ENCODE measurements at regions not wholly inside any gene's neighbourhood (a gene's known extent, or its start where the extent isn't known, plus 50 kb on each side); places are given as distances from the start of the nearest gene placed in this dataset.

- no peak for DNase-seq
- no peak overlapping the region for H3K18ac ChIP-seq (ENCODE audit: low read length)
- no peaks in the 10 kb centered on the region for H3K79me1 ChIP-seq (ENCODE audit: low read length)
- no peak overlapping the region for H3K14ac ChIP-seq (ENCODE audit: low read length)
- H2BK5ac ChIP-seq (ENCODE audit: low read depth, low read length, poor library complexity), result no peak overlapping the region
- no peak overlapping the region for H3K27ac ChIP-seq (ENCODE audit: low read depth, low read length)
- H3K9ac ChIP-seq (ENCODE audit: low read length), result no peak overlapping the region
- no peaks in the 10 kb centered on the region for H3K4me1 ChIP-seq (ENCODE audit: control insufficient read depth in 1 of 2, insufficient read depth in 2 of 2, low read length in 2 of 2)
- no peaks in the 10 kb centered on the region for H3K27me3 ChIP-seq (ENCODE audit: insufficient read depth, low read length)
- no peak overlapping the region for H4K8ac ChIP-seq (ENCODE audit: low read depth, low read length)
- H3K4me2 ChIP-seq (ENCODE audit: low read length), result no peak overlapping the region
- no peak overlapping the region for H3K4me3 ChIP-seq (ENCODE audit: low read depth, low read length)
- no peak overlapping the region for H4K91ac ChIP-seq (ENCODE audit: low read depth, low read length)
- no peak overlapping the region for H3K23ac ChIP-seq (ENCODE audit: low read length)
- no peaks in the 10 kb centered on the region for H3K9me3 ChIP-seq (ENCODE audit: insufficient read depth, low read depth, low read length)
- H2BK12ac ChIP-seq (ENCODE audit: low read length), result no peak overlapping the region
- H2BK120ac ChIP-seq (ENCODE audit: insufficient read depth, low read length, poor library complexity), result no peak overlapping the region
- no peak overlapping the region for H2AFZ ChIP-seq (ENCODE audit: insufficient read depth, low read length, poor library complexity)
- H3K36me3 ChIP-seq (ENCODE audit: control insufficient read depth in 1 of 2, insufficient read depth in 2 of 2, low read length in 2 of 2), result no peaks in the 10 kb centered on the region
- H3K79me2 ChIP-seq (ENCODE audit: control insufficient read depth, insufficient read depth, low read length, poor library complexity), result no peaks in the 10 kb centered on the region
- H4K12ac ChIP-seq (ENCODE audit: low read depth, low read length), result no peak overlapping the region
- WGBS (ENCODE audit: extremely low coverage, insufficient coverage, insufficient read length), result no CpG with 5 or more reads among the region's 3 CpGs
- H3K4ac ChIP-seq (ENCODE audit: low read depth, low read length), result no peak overlapping the region
- H2AK5ac ChIP-seq (ENCODE audit: low read length), result no peak overlapping the region
Measured at GRCh38 chr2:228263156-228263555, 81.7 kb upstream of the SPHKAP start.

- H3K27me3 ChIP-seq (ENCODE audit: insufficient read depth, low read length), result no peaks in the 10 kb centered on the region
- no peak overlapping the region for H2BK12ac ChIP-seq (ENCODE audit: low read length)
- no peak overlapping the region for H2BK5ac ChIP-seq (ENCODE audit: low read depth, low read length, poor library complexity)
- no peak overlapping the region for H3K4me2 ChIP-seq (ENCODE audit: low read length)
- no peak overlapping the region for H3K4ac ChIP-seq (ENCODE audit: low read depth, low read length)
- H3K14ac ChIP-seq (ENCODE audit: low read length), result no peak overlapping the region
- no peak for DNase-seq
- H3K79me1 ChIP-seq (ENCODE audit: low read length), result no peaks in the 10 kb centered on the region
- no peak overlapping the region for H3K23ac ChIP-seq (ENCODE audit: low read length)
- no peak overlapping the region for H4K12ac ChIP-seq (ENCODE audit: low read depth, low read length)
- H3K79me2 ChIP-seq (ENCODE audit: control insufficient read depth, insufficient read depth, low read length, poor library complexity), result no peaks in the 10 kb centered on the region
- H3K18ac ChIP-seq (ENCODE audit: low read length), result no peak overlapping the region
- H2AK5ac ChIP-seq (ENCODE audit: low read length), result no peak overlapping the region
- no peak overlapping the region for H3K4me3 ChIP-seq (ENCODE audit: low read depth, low read length)
- no peak overlapping the region for H2BK120ac ChIP-seq (ENCODE audit: insufficient read depth, low read length, poor library complexity)
- H3K27ac ChIP-seq (ENCODE audit: low read depth, low read length), result no peak overlapping the region
- H3K9me3 ChIP-seq (ENCODE audit: insufficient read depth, low read depth, low read length), result no peaks in the 10 kb centered on the region
- no peak overlapping the region for H3K9ac ChIP-seq (ENCODE audit: low read length)
- H3K36me3 ChIP-seq (ENCODE audit: control insufficient read depth in 1 of 2, insufficient read depth in 2 of 2, low read length in 2 of 2), result no peaks in the 10 kb centered on the region
- H2AFZ ChIP-seq (ENCODE audit: insufficient read depth, low read length, poor library complexity), result no peak overlapping the region
- H4K8ac ChIP-seq (ENCODE audit: low read depth, low read length), result no peak overlapping the region
- H3K4me1 ChIP-seq (ENCODE audit: control insufficient read depth in 1 of 2, insufficient read depth in 2 of 2, low read length in 2 of 2), result no peaks in the 10 kb centered on the region
- H4K91ac ChIP-seq (ENCODE audit: low read depth, low read length), result no peak overlapping the region
- WGBS (ENCODE audit: extremely low coverage, insufficient coverage, insufficient read length), result no CpG with 5 or more reads among the region's 7 CpGs
Measured at GRCh38 chr2:228261546-228261945, 80.1 kb upstream of the SPHKAP start.

DNA sequence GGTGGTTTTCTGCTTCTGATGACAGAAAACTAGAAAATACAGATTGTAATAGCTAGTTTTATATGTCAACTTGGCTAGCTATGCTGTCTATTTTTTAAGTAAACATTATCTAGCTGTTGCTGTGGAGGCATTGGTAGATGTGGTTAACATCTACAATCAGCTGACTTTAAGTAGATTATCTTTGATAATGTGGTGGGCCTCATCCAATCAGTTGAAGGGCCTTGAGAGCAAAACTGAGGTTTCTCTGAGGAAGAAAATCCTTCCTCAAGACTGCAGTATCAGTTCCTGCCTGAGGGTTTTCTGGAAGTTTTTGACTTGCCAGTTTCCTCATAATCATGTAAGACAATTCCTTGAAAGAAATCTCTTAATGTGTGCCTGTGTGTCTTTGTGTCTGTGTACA lies 75.9 kb upstream of the SPHKAP start:
- Histone ChIP-seq H4K8ac (ENCODE audit: low read depth, low read length) (no peak overlapping the region), H4K12ac (ENCODE audit: low read depth, low read length) (no peak overlapping the region), H3K4me3 (ENCODE audit: low read depth, low read length) (no peak overlapping the region), H3K4ac (ENCODE audit: low read depth, low read length) (no peak overlapping the region), H4K91ac (ENCODE audit: low read depth, low read length) (no peak overlapping the region), H3K14ac (ENCODE audit: low read length) (no peak overlapping the region), H3K23ac (ENCODE audit: low read length) (no peak overlapping the region), H3K27ac (ENCODE audit: low read depth, low read length) (no peak overlapping the region), H3K79me2 (ENCODE audit: control insufficient read depth, insufficient read depth, low read length, poor library complexity) (peaks cover 2% of the 10 kb centered on the region), H2BK5ac (ENCODE audit: low read depth, low read length, poor library complexity) (no peak overlapping the region), H2BK12ac (ENCODE audit: low read length) (no peak overlapping the region), H3K9ac (ENCODE audit: low read length) (no peak overlapping the region), H2BK120ac (ENCODE audit: insufficient read depth, low read length, poor library complexity) (no peak overlapping the region), H2AFZ (ENCODE audit: insufficient read depth, low read length, poor library complexity) (no peak overlapping the region), H3K36me3 (ENCODE audit: control insufficient read depth in 1 of 2, insufficient read depth in 2 of 2, low read length in 2 of 2) (no peaks in the 10 kb centered on the region), H3K4me2 (ENCODE audit: low read length) (no peak overlapping the region), H3K4me1 (ENCODE audit: control insufficient read depth in 1 of 2, insufficient read depth in 2 of 2, low read length in 2 of 2) (no peaks in the 10 kb centered on the region), H3K9me3 (ENCODE audit: insufficient read depth, low read depth, low read length) (peaks cover under 1% of the 10 kb centered on the region), H3K18ac (ENCODE audit: low read length) (no peak overlapping the region), H3K27me3 (ENCODE audit: insufficient read depth, low read length) (no peaks in the 10 kb centered on the region), H2AK5ac (ENCODE audit: low read length) (no peak overlapping the region), H3K79me1 (ENCODE audit: low read length) (no peaks in the 10 kb centered on the region)
- DNase-seq, result no peak

- H4K12ac ChIP-seq (ENCODE audit: low read depth, low read length), result no peak overlapping the region
- whole genome bisulfite sequencing (ENCODE audit: extremely low coverage, insufficient coverage, insufficient read length), result no CpG with 5 or more reads among the region's 2 CpGs
Measured at GRCh38 chr2:228253752-228254151, 72.3 kb upstream of the SPHKAP start.

More at GRCh38 chr2:228253752-228254151, 72.3 kb upstream of the SPHKAP start:
- H2BK120ac ChIP-seq (ENCODE audit: insufficient read depth, low read length, poor library complexity), result no peak overlapping the region
- H2AK5ac ChIP-seq (ENCODE audit: low read length), result no peak overlapping the region
- no peak overlapping the region for H3K23ac ChIP-seq (ENCODE audit: low read length)
- H3K14ac ChIP-seq (ENCODE audit: low read length), result no peak overlapping the region
- H3K36me3 ChIP-seq (ENCODE audit: control insufficient read depth in 1 of 2, insufficient read depth in 2 of 2, low read length in 2 of 2), result no peaks in the 10 kb centered on the region
- H2AFZ ChIP-seq (ENCODE audit: insufficient read depth, low read length, poor library complexity), result no peak overlapping the region
- H3K4me3 ChIP-seq (ENCODE audit: low read depth, low read length), result no peak overlapping the region
- no peak overlapping the region for H3K27ac ChIP-seq (ENCODE audit: low read depth, low read length)
- no peak for DNase-seq
- H3K79me2 ChIP-seq (ENCODE audit: control insufficient read depth, insufficient read depth, low read length, poor library complexity), result peaks cover 2% of the 10 kb centered on the region
- H3K4me2 ChIP-seq (ENCODE audit: low read length), result no peak overlapping the region
- no peaks in the 10 kb centered on the region for H3K27me3 ChIP-seq (ENCODE audit: insufficient read depth, low read length)
- no peak overlapping the region for H3K4ac ChIP-seq (ENCODE audit: low read depth, low read length)
- H2BK5ac ChIP-seq (ENCODE audit: low read depth, low read length, poor library complexity), result no peak overlapping the region
- no peak overlapping the region for H3K18ac ChIP-seq (ENCODE audit: low read length)
- H4K91ac ChIP-seq (ENCODE audit: low read depth, low read length), result no peak overlapping the region
- H2BK12ac ChIP-seq (ENCODE audit: low read length), result no peak overlapping the region
- no peak overlapping the region for H4K8ac ChIP-seq (ENCODE audit: low read depth, low read length)
- H3K79me1 ChIP-seq (ENCODE audit: low read length), result no peaks in the 10 kb centered on the region
- H3K9me3 ChIP-seq (ENCODE audit: insufficient read depth, low read depth, low read length), result peaks cover 9% of the 10 kb centered on the region
- no peak overlapping the region for H3K9ac ChIP-seq (ENCODE audit: low read length)
- H3K4me1 ChIP-seq (ENCODE audit: control insufficient read depth in 1 of 2, insufficient read depth in 2 of 2, low read length in 2 of 2), result no peaks in the 10 kb centered on the region

Data from trophoblast cell (in vitro differentiated cells and primary cell).